NCI-H1105 treated with DMSO at 0.1 percent for 48 hours (cell line): ENCODE measurements at regions not wholly inside any gene's neighbourhood (a gene's known extent, or its start where the extent isn't known, plus 50 kb on each side); places are given as distances from the start of the nearest gene placed in this dataset.

Experiments
- DNase-seq: peaks from one replicate; lab custom pipeline; 2025; lab: John Stamatoyannopoulos, UW

- DNase-seq: no peak
These were observed 50.6 kb upstream of the SLC45A1 start for GRCh38 chr1:8267307-8267706.

DNA sequence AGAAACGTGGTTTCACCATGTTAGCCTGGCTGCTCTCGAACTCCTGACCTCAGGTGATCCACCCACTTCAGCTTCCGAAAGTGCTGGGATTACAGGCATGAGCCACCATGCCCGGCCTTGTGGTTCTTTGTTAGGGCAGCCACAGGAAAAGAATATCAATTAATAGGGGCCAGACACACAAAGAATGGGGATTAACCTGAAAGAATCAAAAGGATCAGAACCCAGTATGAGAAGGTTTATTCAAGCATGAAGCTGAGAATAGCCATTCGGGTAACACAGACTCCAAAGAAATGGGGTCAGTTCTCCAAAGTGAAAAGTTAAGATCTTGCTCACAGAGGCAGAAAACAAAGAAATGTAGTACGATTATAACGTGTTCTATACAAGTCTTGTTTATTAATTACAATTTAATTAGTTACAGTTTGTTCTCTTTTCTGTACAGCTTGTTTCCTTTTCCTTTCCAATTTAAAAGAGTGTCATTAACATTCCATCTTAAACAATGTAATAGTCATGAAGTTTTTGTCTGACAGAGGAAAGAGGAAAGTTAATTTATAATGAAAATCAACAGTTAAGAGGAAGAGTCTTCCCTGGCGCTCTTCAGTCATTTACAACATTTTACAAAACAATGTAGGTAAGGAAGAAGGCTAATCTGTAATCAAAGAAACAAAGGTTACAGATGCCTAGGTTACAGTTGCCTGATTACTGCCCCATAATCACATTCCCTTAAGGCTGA is 51.3 kb upstream of the SLC45A1 start:
- DNase-seq: no peak

DNA sequence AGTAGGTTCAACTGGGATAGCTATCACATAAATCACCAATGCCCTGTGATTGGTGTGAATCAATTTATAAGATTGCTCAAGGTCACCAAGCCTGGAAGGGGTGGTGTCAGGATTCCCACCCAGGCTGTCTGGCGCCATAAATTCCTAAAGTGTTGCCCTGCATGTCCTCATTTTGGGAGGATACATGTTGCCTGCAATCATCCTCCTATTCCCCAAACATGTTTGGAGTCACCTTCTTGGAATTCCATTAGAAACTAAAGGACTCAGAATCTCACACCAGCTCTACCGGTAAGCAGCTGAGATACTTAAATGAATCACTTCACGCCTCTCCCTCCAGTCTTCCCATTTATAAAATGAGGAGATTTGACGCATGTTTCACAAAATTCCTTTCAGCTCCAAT is 54.1 kb upstream of the SLC45A1 start:
- no peak for DNase-seq

DNA sequence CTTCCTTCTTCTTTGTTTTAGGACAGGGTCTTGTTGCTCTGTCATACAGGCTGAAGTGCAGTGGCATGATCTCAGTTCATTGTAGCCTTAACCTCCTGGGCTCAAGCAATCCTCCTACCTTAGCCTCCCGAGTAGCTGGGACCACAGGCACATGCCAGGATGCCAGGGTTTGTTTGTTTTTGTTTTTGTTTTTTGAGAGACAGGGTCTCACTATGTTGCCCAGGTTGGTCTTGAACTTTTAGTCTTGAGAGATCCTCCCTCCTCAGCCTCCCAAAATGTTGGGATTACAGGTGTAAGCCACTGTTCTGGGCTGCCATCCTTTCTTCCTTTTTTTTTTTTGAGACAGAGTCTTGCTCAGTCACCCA is 56.5 kb upstream of the SLC45A1 start:
- DNase-seq: no peak

GRCh38 chr1:8259498-8260290 is 58.2 kb upstream of the SLC45A1 start:
- DNase-seq: peak; percentile 41

GRCh38 chr1:8257621-8258020 is 60.3 kb upstream of the SLC45A1 start:
- no peak for DNase-seq

- DNase-seq: no peak
These were observed 61.6 kb upstream of the SLC45A1 start for GRCh38 chr1:8256321-8256720.

- no peak for DNase-seq
These were observed 62.2 kb upstream of the SLC45A1 start for GRCh38 chr1:8255712-8256111.

- DNase-seq: no peak
These were observed 65.5 kb upstream of the SLC45A1 start for GRCh38 chr1:8252266-8252951.

DNA sequence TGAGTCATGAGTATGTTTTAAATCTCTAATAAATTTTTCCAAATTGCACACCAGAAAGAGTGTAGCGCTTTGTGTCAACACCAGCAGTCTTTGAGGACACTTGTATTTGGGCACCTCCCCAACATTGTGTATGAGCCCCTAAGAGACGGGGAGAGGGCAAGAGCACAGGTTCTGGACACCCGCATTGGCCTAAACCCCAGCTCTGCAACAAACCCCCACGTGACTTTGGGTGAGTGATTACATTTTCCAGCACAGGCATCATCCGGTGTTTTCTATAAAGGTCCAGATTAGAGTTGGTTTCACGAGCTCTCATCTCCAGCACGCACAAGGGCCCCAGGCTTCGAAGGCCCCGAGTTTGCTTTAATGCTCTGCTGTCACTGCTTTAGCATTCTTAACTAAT is 66.3 kb upstream of the SLC45A1 start:
- no peak for DNase-seq

DNA sequence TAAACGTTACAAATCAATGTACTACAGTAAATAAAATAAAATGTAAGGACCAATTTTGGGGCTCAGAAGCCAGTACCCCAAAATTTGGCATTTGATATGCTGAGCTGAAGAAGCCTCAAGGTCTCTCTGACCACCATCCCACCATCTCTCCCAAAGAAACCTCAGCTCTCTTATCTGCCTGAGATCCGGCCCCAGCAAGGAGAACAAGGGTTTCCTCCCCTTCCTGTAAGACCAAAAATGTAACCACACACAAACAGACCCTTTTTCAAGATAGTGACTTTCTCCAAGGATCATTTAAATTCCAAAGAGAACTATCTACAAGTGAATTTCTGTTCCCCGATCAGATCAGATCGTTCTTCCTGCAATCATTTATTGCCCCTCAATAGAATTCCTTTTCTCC is 68.1 kb upstream of the SLC45A1 start:
- no peak for DNase-seq

DNA sequence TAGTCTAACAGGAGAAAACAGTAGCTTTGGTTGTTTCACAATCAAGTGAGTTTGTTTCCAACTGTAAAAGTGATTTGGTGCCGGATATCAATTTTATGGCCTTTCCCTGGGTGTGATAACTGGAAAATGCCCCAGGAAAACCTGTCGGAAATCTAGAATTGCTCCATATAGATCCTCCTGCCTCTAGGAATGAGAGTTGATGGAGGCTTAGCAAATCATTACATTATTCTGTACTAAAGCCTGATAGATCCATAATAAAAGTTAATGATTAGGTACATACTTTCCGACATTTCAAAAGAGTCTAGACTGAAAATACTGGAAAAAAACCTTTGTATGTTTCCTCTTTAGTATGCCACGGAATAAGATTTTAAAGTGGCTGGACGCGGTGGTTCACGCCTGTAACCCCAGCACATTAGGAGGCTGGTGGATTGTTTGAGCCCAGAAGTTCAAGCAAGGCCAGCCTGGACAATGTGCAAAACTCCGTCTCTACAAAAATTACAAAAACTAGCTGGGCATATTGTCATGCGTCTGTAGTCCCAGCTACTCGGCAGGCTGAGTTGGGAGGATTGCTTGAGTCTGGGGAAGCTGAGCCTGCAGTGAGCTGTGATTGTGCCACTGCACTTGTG is 70.0 kb upstream of the SLC45A1 start:
- DNase-seq: no peak

GRCh38 chr1:8244304-8244703 is 73.6 kb upstream of the SLC45A1 start:
- DNase-seq: no peak

GRCh38 chr1:8242498-8242897 is 75.4 kb upstream of the SLC45A1 start:
- no peak for DNase-seq

- no peak for DNase-seq
These were observed 76.4 kb upstream of the SLC45A1 start for GRCh38 chr1:8241417-8242014.

GRCh38 chr1:8239306-8240023 is 78.4 kb upstream of the SLC45A1 start:
- no peak for DNase-seq

- DNase-seq: no peak
These were observed 78.9 kb upstream of the SLC45A1 start for GRCh38 chr1:8239039-8239305.

GRCh38 chr1:8238141-8239038 is 79.5 kb upstream of the SLC45A1 start:
- no peak for DNase-seq

DNA sequence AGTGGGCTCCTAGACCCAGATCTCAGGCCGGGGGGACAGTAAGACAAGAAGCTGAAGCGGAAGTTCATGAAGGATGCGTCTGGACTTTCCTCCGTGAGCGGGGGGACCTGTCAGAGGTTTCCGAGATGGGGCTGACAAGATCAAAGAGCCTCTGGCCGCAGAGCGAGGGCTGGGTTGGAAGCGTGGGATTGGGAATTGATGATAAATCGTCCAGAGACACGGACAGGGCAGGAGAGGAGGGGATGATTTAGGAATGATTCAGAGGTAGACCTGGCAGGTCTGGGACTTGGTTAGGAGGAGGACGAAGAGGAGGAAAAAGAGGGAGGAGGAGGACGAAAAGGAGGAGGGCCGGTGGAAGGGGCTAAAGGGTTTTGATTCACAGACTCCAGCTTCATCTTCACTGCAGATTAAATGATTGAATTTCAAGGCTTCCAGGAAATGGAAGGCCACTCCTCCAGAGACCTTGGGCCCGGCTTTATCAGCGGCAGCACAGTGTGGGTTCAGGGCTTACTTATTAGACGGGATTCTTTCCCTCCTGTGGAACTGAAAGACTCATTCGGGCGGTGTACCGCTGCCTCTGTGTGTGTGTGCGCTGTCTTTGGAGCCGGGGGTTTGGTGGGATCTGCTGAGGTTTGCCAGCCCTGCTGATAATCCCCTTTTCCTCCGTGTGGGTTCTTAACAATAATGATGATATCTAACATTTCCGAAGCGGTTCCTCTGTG is 85.7 kb upstream of the SLC45A1 start:
- DNase-seq: no peak

DNA sequence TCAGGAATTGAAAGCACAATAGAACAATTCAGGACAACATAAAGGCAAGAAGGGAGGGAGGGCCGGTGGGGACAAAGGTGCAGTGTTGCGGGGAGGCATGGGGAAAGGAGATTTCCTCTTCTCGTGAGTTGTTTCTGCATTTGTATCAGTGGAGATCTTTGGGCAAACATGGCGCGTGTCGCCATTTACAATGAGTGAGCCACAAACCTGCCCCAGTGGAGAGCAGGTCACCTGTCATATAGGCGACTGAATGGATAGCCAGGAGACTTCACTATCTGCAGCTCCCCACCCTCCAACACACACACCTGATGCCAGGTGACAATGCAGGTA is 87.7 kb upstream of the SLC45A1 start:
- no peak for DNase-seq
